GM12891 (cell line): ENCODE measurements at regions not wholly inside any gene's neighbourhood (a gene's known extent, or its start where the extent isn't known, plus 50 kb on each side); places are given as distances from the start of the nearest gene placed in this dataset.

Source experiments
- POLR2A ChIP-seq: IDR thresholded peaks from 2 replicates; pipeline ENCODE4 v1.6.1; 2011; ENCODE audit warnings: low read depth, low read length, control low read depth
- POLR2AphosphoS5 ChIP-seq: IDR thresholded peaks from 2 replicates; pipeline ENCODE4 v1.6.1; 2011; ENCODE audit warnings: low read depth, low read length, control low read depth
- POU2F2 ChIP-seq: IDR thresholded peaks from 2 replicates; pipeline ENCODE4 v1.6.1; 2011; ENCODE audit warnings: low read depth, mild to moderate bottlenecking, control low read depth, low read length, moderate library complexity
- TAF1 ChIP-seq: IDR thresholded peaks from 2 replicates; pipeline ENCODE4 v1.6.1; 2011; ENCODE audit warnings: low read depth, low read length, control low read depth

- no peak for TF ChIP-seq POLR2AphosphoS5
- TF ChIP-seq TAF1 = no peak
- no peak for TF ChIP-seq POLR2A
- no peak for TF ChIP-seq POU2F2
These were observed 1200.8 kb upstream of the ALCAM start for GRCh38 chr3:104165866-104166265.
